ENCODE measurements at regions not wholly inside any gene's neighbourhood (a gene's known extent, or its start where the extent isn't known, plus 50 kb on each side); places are given as distances from the start of the nearest gene placed in this dataset.

DNA sequence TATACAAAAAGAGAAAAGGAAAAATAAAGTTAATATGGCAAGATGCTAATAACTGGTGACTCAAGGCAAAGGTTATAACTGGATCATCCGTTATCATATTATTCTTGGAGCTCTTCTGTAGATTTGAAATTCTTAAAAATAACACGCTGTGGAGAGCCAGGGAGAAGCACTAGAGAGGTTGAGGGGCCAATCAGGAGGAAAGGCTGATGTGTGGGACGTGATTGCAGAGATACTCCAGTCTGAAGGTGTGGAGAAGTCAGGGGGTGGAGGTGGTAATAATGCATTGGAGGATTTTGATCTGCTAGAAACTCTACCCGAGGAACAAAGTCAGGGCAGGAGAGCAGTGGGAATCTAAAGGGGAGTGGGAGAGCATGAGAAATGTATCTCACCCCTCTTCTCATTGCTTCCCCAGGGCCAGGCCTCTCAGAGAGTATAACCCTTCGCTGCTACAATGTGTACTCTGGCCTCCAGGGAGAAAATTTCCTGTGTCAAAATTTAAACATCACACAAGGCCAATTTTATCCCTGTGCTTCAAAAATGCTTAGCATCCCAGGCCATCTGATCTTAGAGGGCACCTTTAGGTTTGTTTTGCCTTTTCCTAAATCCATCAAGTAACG, 211.5 kb upstream of the SEMA6D start:
- Histone ChIP-seq H3K4me2 (ENCODE audit: low read length, poor library complexity, severe bottlenecking) (no peak overlapping the region), H3K27ac (ENCODE audit: low read length, poor library complexity, severe bottlenecking) (no peak overlapping the region), H3K4me3 (ENCODE audit: insufficient read depth in 1 of 2, low read depth in 1 of 2, low read length in 2 of 2) (no peak overlapping the region), H3K9ac (ENCODE audit: low read length) (no peak overlapping the region), H3K4me1 (ENCODE audit: control insufficient read depth, insufficient read depth, low read depth, low read length) (no peaks in the 10 kb centered on the region), H2BK15ac (ENCODE audit: low read depth, poor library complexity, severe bottlenecking) (no peak overlapping the region), H2BK120ac (ENCODE audit: low read depth, low read length) (no peak overlapping the region), H2AFZ (ENCODE audit: low read depth, low read length) (no peak overlapping the region), H3K79me1 (replicated peaks; ENCODE audit: low read length, poor library complexity, severe bottlenecking) (no peaks in the 10 kb centered on the region), H3K36me3 (ENCODE audit: control insufficient read depth in 1 of 2, insufficient read depth in 2 of 2, low read depth in 1 of 2, low read length in 2 of 2) (no peaks in the 10 kb centered on the region), H4K8ac (ENCODE audit: low read length) (no peak overlapping the region), H3K27me3 (ENCODE audit: control insufficient read depth in 1 of 2, insufficient read depth in 1 of 2, low read length in 2 of 2) (no peaks in the 10 kb centered on the region), H3K23ac (ENCODE audit: low read length in 2 of 2) (no peak overlapping the region), H2AK5ac (ENCODE audit: low read length, severe bottlenecking) (no peak overlapping the region), H2BK12ac (ENCODE audit: low read length in 2 of 2) (peak overlapping the region in 1 of 2 experiments; percentile 10), H3K4ac (ENCODE audit: low read depth in 1 of 2, low read length in 2 of 2) (no peak overlapping the region), H3K9me3 (ENCODE audit: control insufficient read depth, low read length) (no peaks in the 10 kb centered on the region), H4K91ac (ENCODE audit: low read length) (no peak overlapping the region), H3K14ac (ENCODE audit: low read length in 2 of 2) (no peak overlapping the region), H3K18ac (ENCODE audit: low read depth in 1 of 2, low read length in 2 of 2) (no peak overlapping the region), H2BK5ac (ENCODE audit: low read depth, low read length, poor library complexity, severe bottlenecking) (no peak overlapping the region)
- no peak for DNase-seq
- 92% methylated on average over 6 of the region's 6 CpGs for WGBS

DNA sequence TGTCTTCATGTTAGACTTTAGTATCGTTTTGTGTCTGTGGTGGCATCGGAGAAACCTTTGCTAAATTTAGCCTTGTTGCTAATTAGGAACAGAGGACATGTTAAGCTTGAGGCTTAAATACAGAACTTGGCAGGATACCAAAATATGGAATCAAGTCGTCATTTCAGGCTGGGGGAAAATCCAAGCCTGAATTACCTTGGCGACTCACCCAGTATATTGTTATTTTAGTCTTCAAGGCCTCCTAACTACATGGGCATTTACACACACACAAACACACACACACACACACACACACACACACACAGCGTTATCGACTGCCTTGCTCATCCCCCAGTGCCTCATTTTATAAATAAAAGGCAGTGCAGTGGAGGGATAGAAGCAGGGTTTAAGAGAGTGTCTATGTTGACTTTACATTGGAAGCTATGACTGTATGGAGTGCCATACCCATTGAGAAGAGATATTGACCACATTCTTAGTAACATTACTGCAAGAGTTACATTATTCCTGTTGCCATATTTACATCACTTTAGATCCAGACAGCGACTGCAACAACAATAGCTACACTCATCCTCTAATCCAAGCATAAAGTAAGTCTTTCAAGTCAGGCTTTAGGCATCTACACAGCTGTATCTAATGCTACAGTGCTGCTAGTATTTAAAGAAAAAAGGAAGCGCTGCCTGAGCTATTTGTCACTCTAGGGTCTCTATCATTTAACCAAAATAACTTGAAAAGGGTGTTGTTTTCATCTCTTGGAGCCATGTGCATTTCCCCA, 210.8 kb upstream of the SEMA6D start:
- no peak for DNase-seq
- no peak overlapping the region for H4K8ac ChIP-seq (ENCODE audit: low read length)
- H3K18ac ChIP-seq (ENCODE audit: low read depth in 1 of 2, low read length in 2 of 2), result peak overlapping the region in 1 of 2 experiments; percentile 15
- H3K9me3 ChIP-seq (ENCODE audit: control insufficient read depth, low read length), result no peaks in the 10 kb centered on the region
- H3K14ac ChIP-seq (ENCODE audit: low read length in 2 of 2), result no peak overlapping the region
- H3K27me3 ChIP-seq (ENCODE audit: control insufficient read depth in 1 of 2, insufficient read depth in 1 of 2, low read length in 2 of 2), result no peaks in the 10 kb centered on the region
- H2BK15ac ChIP-seq (ENCODE audit: low read depth, poor library complexity, severe bottlenecking), result no peak overlapping the region
- H2AK5ac ChIP-seq (ENCODE audit: low read length, severe bottlenecking), result no peak overlapping the region
- no peak overlapping the region for H3K4me2 ChIP-seq (ENCODE audit: low read length, poor library complexity, severe bottlenecking)
- H4K91ac ChIP-seq (ENCODE audit: low read length), result no peak overlapping the region
- H3K79me1 ChIP-seq (replicated peaks; ENCODE audit: low read length, poor library complexity, severe bottlenecking), result no peaks in the 10 kb centered on the region
- WGBS, result 91% methylated on average over 5 of the region's 8 CpGs
- H3K4ac ChIP-seq (ENCODE audit: low read depth in 1 of 2, low read length in 2 of 2), result no peak overlapping the region
- no peak overlapping the region for H2AFZ ChIP-seq (ENCODE audit: low read depth, low read length)
- no peak overlapping the region for H2BK120ac ChIP-seq (ENCODE audit: low read depth, low read length)
- no peaks in the 10 kb centered on the region for H3K36me3 ChIP-seq (ENCODE audit: control insufficient read depth in 1 of 2, insufficient read depth in 2 of 2, low read depth in 1 of 2, low read length in 2 of 2)
- H3K4me3 ChIP-seq (ENCODE audit: insufficient read depth in 1 of 2, low read depth in 1 of 2, low read length in 2 of 2), result no peak overlapping the region
- no peak overlapping the region for H3K27ac ChIP-seq (ENCODE audit: low read length, poor library complexity, severe bottlenecking)
- H2BK5ac ChIP-seq (ENCODE audit: low read depth, low read length, poor library complexity, severe bottlenecking), result no peak overlapping the region
- no peak overlapping the region for H2BK12ac ChIP-seq (ENCODE audit: low read length in 2 of 2)
- no peaks in the 10 kb centered on the region for H3K4me1 ChIP-seq (ENCODE audit: control insufficient read depth, insufficient read depth, low read depth, low read length)
- H3K9ac ChIP-seq (ENCODE audit: low read length), result no peak overlapping the region
- H3K23ac ChIP-seq (ENCODE audit: low read length in 2 of 2), result no peak overlapping the region

DNA sequence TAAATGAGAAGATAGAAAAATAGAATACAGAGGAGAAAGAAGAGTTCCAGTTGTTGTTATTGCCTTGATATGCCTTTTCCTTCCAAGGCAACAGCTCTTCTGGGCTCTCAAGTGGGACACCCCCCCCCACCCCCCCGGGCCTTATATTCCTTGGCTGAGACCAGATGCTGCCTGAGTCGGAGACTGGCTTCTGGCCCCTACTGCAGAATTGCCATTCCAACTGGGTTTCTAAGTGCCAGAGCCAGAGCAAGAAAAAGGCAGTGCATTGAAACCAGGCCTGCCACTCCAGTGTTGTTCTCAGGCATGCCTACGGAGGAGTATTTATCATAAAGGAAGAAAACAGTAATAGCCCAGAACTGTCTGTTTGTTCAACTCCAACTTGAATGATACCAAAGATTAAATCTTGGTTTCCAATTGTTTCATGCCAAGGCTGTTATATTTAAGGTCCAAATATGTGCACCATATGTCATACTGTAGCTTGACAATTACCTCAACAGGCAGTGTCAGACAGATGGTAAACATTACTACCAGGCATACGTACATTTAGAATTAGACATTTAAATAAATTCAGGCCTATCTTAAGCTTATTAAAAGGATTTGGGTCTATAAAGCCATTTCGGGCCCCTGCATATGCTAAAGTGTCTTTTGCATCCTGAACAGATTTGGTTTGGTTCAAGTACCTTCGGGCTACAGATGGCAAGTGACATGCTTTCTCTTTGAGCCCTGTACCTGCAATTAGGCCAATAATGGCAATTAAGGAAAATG, 209.9 kb upstream of the SEMA6D start:
- no peak overlapping the region for H3K4ac ChIP-seq (ENCODE audit: low read depth in 1 of 2, low read length in 2 of 2)
- H3K4me1 ChIP-seq (ENCODE audit: control insufficient read depth, insufficient read depth, low read depth, low read length), result no peaks in the 10 kb centered on the region
- H4K8ac ChIP-seq (ENCODE audit: low read length), result no peak overlapping the region
- no peak overlapping the region for H2BK120ac ChIP-seq (ENCODE audit: low read depth, low read length)
- H2BK12ac ChIP-seq (ENCODE audit: low read length in 2 of 2), result no peak overlapping the region
- H2AFZ ChIP-seq (ENCODE audit: low read depth, low read length), result no peak overlapping the region
- no peaks in the 10 kb centered on the region for H3K27me3 ChIP-seq (ENCODE audit: control insufficient read depth in 1 of 2, insufficient read depth in 1 of 2, low read length in 2 of 2)
- H4K91ac ChIP-seq (ENCODE audit: low read length), result no peak overlapping the region
- H2BK5ac ChIP-seq (ENCODE audit: low read depth, low read length, poor library complexity, severe bottlenecking), result no peak overlapping the region
- no peaks in the 10 kb centered on the region for H3K36me3 ChIP-seq (ENCODE audit: control insufficient read depth in 1 of 2, insufficient read depth in 2 of 2, low read depth in 1 of 2, low read length in 2 of 2)
- WGBS, result 95% methylated on average over 4 of the region's 6 CpGs
- no peak overlapping the region for H3K18ac ChIP-seq (ENCODE audit: low read depth in 1 of 2, low read length in 2 of 2)
- no peak overlapping the region for H3K9ac ChIP-seq (ENCODE audit: low read length)
- no peak overlapping the region for H3K4me3 ChIP-seq (ENCODE audit: insufficient read depth in 1 of 2, low read depth in 1 of 2, low read length in 2 of 2)
- DNase-seq, result no peak
- H3K9me3 ChIP-seq (ENCODE audit: control insufficient read depth, low read length), result no peaks in the 10 kb centered on the region
- H3K23ac ChIP-seq (ENCODE audit: low read length in 2 of 2), result no peak overlapping the region
- no peak overlapping the region for H2BK15ac ChIP-seq (ENCODE audit: low read depth, poor library complexity, severe bottlenecking)
- no peak overlapping the region for H2AK5ac ChIP-seq (ENCODE audit: low read length, severe bottlenecking)
- H3K4me2 ChIP-seq (ENCODE audit: low read length, poor library complexity, severe bottlenecking), result no peak overlapping the region
- H3K79me1 ChIP-seq (replicated peaks; ENCODE audit: low read length, poor library complexity, severe bottlenecking), result no peaks in the 10 kb centered on the region
- no peak overlapping the region for H3K27ac ChIP-seq (ENCODE audit: low read length, poor library complexity, severe bottlenecking)
- H3K14ac ChIP-seq (ENCODE audit: low read length in 2 of 2), result no peak overlapping the region

DNA sequence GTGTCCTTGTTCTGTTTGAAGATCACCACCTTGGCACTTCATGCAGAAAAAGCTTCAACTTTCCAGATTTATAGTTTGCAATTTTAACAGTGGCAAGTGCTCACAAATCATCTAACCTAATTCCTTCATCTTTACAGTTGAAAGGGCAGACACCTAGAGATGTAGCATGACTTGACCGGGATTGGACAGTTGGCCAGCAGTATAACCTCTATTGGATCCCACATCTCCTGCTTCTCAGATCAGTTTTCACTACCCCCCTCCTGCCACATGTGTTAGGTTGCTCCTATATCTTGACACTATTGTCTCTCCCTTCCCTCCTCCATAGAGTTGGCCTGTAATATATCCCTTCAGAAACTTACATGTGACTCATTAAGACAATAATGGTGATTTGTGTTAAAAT, 206.0 kb upstream of the SEMA6D start:
- Histone ChIP-seq H2BK120ac (ENCODE audit: low read depth, low read length) (no peak overlapping the region), H2AFZ (ENCODE audit: low read depth, low read length) (no peak overlapping the region), H2BK15ac (ENCODE audit: low read depth, poor library complexity, severe bottlenecking) (no peak overlapping the region), H4K8ac (ENCODE audit: low read length) (no peak overlapping the region), H3K23ac (ENCODE audit: low read length in 2 of 2) (no peak overlapping the region), H3K27me3 (ENCODE audit: control insufficient read depth in 1 of 2, insufficient read depth in 1 of 2, low read length in 2 of 2) (no peaks in the 10 kb centered on the region), H3K18ac (ENCODE audit: low read depth in 1 of 2, low read length in 2 of 2) (no peak overlapping the region), H3K14ac (ENCODE audit: low read length in 2 of 2) (no peak overlapping the region), H3K27ac (ENCODE audit: low read length, poor library complexity, severe bottlenecking) (no peak overlapping the region), H3K9ac (ENCODE audit: low read length) (no peak overlapping the region), H2BK5ac (ENCODE audit: low read depth, low read length, poor library complexity, severe bottlenecking) (no peak overlapping the region), H3K79me1 (replicated peaks; ENCODE audit: low read length, poor library complexity, severe bottlenecking) (no peaks in the 10 kb centered on the region), H3K4me3 (ENCODE audit: insufficient read depth in 1 of 2, low read depth in 1 of 2, low read length in 2 of 2) (no peak overlapping the region), H3K9me3 (ENCODE audit: control insufficient read depth, low read length) (no peaks in the 10 kb centered on the region), H2BK12ac (ENCODE audit: low read length in 2 of 2) (no peak overlapping the region), H3K4ac (ENCODE audit: low read depth in 1 of 2, low read length in 2 of 2) (no peak overlapping the region), H3K4me2 (ENCODE audit: low read length, poor library complexity, severe bottlenecking) (no peak overlapping the region), H3K36me3 (ENCODE audit: control insufficient read depth in 1 of 2, insufficient read depth in 2 of 2, low read depth in 1 of 2, low read length in 2 of 2) (no peaks in the 10 kb centered on the region), H2AK5ac (ENCODE audit: low read length, severe bottlenecking) (no peak overlapping the region), H4K91ac (ENCODE audit: low read length) (no peak overlapping the region), H3K4me1 (ENCODE audit: control insufficient read depth, insufficient read depth, low read depth, low read length) (no peaks in the 10 kb centered on the region)
- DNase-seq, result no peak
- 93% methylated on average over 1 of the region's 1 CpG for WGBS
